HG02840 (cell line): ENCODE measurements at regions not wholly inside any gene's neighbourhood (a gene's known extent, or its start where the extent isn't known, plus 50 kb on each side); places are given as distances from the start of the nearest gene placed in this dataset.

Experiments
- ATAC-seq: cut with Tn5 transposase; IDR thresholded peaks from one replicate; pipeline ENCODE4 v1.9.1; 2021; ENCODE audit warnings: mild to moderate bottlenecking, moderate library complexity, moderate number of reproducible peaks; ENCODE audit not compliant: unreplicated experiment, low FRiP score

- no peak for ATAC-seq
Measured at GRCh38 chr12:92338671-92339070, 193.0 kb upstream of the BTG1 start.

- ATAC-seq, result no peak
Measured at GRCh38 chr12:92338102-92338501, 192.5 kb upstream of the BTG1 start.

DNA sequence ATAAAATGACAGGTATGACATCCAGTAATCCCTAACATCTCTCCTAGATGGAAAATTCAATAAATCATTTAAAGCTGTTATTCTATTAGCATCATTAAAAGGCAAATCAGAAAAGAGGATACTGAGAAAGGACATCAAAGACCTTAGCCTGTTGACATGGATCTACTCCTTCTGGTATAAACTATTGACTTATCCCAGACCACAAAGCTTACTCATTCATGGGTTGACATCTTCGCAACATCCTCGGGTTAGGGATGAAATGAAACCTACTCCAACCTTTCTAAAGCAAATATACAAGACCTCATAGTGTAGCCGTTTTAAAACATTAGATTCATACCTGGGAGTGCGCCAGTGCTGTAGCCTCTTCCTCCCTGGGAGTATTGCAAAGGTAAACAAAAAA is 191.5 kb upstream of the BTG1 start:
- ATAC-seq, result no peak

- ATAC-seq, result no peak
Measured at GRCh38 chr12:92336641-92337040, 191.0 kb upstream of the BTG1 start.

- ATAC-seq, result no peak
Measured at GRCh38 chr12:92335831-92336230, 190.2 kb upstream of the BTG1 start.

GRCh38 chr12:92334552-92334951 is 188.9 kb upstream of the BTG1 start:
- no peak for ATAC-seq

GRCh38 chr12:92332552-92332951 is 186.9 kb upstream of the BTG1 start:
- ATAC-seq, result no peak

DNA sequence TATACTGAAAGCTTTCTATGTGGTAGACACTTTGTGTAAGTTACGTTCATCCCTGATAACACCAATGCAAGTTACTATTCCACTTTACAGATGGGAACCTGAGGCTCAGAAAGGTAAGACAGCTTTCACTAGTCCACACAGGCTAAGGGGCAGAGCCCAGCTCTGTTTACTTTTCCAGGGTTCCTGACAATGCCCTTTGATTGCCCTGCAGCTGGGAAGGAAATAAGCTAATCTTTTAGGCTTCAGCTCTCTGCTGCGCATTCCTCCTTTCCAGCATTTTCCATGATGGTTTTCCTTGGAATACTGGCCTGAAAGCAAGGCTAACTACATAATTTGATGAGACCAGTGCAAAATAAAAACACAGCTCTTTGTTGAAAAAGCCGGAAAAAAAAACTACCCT is 185.7 kb upstream of the BTG1 start:
- no peak for ATAC-seq

GRCh38 chr12:92330654-92331053 is 185.0 kb upstream of the BTG1 start:
- no peak for ATAC-seq

- no peak for ATAC-seq
Measured at GRCh38 chr12:92326877-92327276, 181.2 kb upstream of the BTG1 start.

DNA sequence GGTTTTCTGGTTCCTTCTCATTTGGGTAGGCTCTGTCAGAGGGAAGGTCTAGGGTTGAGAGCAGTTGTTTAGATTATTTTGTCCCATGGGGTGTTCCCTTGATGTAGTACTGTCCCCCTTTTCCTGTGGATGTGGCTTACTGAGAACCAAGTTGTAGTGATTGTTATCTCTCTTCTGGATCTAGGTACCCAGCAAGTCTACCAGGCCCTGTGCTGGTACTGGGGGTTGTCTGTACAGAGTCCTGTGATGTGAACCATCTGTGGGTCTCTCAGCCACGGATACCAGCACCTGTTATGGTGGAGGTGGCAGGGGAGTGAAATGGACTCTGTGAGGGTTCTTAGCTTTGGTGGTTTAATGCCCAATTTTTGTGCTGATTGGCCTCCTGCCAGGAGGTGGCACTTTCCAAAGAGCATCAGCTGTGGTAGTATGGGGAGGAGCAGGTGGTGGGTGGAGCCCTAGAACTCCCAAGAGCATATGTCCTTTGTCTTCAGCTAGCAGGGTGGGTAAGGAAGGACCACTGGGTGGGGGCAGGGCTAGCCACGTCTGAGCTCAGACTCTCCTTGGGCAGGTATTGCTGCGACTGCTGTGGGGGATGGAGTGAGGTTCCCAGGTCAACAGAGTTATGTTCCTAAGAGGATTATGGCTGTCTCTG is 179.3 kb upstream of the BTG1 start:
- no peak for ATAC-seq

DNA sequence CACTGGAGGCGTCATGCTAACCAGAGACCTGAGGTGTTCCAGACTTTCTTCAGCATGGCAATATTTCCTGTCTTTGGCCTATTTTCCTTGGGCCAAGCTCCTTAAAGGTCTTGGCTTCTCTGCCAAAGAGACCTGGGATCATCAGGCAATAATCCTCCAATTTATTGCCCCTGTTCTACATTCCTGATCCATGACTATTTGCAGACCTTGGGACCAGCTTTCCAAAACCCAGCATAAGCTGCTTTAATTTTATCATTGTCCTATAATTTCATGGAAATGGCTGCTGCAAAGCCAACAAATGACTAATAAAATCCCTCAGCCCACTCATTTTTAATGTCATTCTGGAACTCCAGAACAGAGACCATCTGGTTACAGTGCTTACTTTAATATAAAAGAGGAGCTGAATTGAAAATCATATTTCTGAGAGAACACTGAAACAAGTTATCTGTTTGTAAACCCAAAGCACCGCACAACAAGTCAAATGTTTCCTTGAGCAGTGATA is 166.9 kb upstream of the BTG1 start:
- no peak for ATAC-seq

DNA sequence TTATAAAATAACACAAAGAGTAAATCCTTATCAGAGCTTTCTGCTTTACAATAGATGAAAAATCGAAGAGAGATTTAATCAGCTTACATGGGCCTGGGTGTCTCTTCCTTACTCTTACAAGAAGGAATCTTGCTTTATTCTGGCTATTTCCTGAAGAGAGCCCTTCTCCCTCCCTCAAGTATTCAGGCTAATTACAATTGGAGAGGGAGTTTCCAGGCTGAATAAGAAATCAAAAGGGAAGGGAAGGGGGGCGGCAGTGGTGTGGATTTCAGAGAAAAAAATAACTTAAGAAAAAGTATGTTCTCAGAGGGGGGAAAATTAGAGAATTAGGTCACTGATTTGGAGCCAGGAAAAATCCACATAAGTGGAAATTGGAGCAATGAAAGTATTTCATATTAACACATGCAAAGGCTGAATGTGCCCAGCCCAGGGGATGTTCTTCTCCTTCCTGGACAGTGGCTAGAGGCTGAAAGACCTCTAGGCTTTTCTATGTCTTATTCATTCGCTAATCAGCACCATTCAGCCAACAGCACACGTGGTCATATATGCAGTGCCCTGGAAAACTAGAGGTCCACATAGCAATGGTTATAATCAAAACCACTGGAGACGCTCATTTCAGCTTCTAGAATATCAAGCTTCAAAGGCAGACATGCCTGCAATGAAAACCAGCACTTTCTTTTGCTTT is 158.9 kb upstream of the BTG1 start:
- no peak for ATAC-seq

DNA sequence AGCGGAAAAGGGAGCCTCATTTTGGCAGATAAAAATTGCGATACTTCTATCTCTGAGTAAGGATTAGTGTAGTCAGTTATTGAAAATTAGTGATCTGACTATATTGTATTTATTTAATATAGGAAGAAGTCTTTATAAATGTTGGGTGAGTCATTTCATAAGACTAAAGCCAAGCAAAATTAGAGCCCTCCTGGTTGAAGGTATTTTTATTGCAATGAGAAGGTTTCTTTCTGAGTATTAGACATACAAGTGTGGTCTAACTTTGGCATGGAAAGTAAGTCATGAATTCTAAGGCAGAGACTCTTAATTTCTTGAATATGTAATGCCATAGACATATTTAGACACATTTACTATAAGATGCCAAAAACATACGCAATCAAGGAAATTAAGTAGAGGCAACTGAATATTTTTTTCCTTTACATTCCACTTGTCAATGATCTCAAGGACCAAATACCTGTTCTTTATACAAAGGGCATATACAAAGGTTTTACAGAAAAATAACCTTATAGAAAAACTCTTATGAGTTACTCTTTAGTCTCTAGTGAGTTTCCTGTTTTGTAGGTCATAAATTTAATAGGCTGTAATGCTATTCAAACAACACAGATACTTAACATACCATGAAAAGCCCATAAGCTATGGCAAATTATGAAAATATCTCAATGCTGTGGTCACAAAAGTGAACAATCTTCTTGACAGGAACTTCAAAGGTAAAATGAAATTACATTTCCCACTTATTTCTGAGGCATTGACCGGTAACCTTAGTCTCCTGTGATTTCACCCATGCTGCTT is 156.6 kb upstream of the BTG1 start:
- no peak for ATAC-seq

DNA sequence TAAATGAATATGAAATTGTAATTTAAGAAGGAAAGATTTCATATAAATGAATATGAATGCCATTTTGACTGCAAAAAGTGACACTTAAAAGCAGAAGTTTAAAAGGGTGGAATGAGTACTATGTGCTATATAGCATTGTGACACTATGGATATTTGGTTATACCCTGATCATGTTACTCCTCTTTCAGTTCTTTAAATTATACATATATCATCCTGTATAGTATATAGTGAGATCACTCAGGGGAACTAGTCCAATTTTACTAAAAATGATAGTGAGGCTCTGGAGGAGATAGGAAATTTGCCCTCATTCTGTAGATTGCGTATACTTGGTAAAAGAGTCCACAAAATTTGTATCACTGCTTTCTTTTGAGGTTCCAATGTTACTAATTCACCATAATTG is 155.7 kb upstream of the BTG1 start:
- no peak for ATAC-seq

DNA sequence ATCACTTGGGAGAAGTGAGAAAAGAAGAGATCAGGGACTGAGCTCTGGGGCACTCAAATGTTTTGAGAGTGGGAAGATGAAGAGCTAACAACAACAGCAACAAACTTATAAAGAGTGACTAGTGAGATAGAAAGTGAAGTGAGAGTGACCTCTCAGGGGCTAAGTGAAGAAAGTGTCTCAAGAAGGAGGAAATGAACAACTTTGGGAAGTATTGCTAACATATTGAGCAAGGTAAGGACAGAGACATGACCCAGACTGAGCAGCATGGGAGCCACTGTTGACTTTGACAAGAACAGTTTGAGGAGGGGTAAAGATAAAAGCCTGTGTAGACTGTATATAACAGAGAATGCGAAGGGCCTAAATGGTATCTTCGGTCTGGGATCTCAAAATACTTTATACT is 155.1 kb upstream of the BTG1 start:
- ATAC-seq, result no peak

- ATAC-seq, result no peak
Measured at GRCh38 chr12:92299744-92300143, 154.1 kb upstream of the BTG1 start.

DNA sequence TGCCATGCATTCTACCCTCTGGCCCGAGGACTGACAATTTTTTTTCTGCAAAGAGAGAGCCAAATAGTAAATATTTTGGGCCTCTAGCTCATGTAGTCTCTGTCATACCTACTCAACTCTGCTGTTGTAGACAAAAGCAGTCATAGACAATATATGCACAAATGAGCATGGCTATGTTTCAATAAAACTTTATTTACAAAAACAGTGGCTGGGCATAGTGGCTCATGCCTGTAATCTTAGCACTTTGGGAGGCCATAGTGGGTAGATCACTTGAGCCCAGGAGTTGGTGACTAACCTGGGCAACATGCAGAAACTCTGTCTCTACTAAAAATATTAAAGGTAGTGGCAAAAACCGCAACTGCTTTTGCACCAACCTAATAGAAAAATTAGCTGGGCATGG is 153.7 kb upstream of the BTG1 start:
- no peak for ATAC-seq

- no peak for ATAC-seq
Measured at GRCh38 chr12:92297932-92298696, 152.5 kb upstream of the BTG1 start.

DNA sequence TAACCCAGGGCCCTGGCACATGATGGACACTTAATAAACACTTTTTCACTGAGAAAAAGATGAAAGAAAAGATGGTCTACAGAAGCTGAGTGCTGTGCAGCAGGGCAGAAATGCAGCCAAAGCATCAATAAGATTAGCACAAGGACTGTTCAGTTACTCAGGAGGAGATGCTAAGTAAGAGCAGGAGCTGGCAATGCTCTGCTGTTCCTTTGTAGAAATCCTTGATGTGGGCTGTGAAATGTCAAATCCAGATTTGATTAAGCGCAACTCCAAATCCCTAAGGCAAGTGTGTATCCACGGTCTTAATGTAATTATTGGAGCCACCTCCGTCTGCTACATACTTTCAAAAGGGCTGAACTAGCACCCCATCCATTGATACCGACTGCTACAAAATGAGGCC is 151.8 kb upstream of the BTG1 start:
- no peak for ATAC-seq

GRCh38 chr12:92295523-92295922 is 149.9 kb upstream of the BTG1 start:
- ATAC-seq, result no peak
